Stimulated activated CD4-positive, alpha-beta T cell treated with anti-CD3 and anti-CD28 coated beads, Interleukin-1b, Interleukin-23, amount 100 ng/mL, for 4 hours (primary cell): ENCODE measurements at regions not wholly inside any gene's neighbourhood (a gene's known extent, or its start where the extent isn't known, plus 50 kb on each side); places are given as distances from the start of the nearest gene placed in this dataset.

Experiments
- DNase-seq, 2 donors: peaks; one replicate each; pipeline ENCODE4 v3.0.0-alpha.2; 2020; ENCODE audit warnings: low read depth in 2 of 2

- no peak for DNase-seq
Measured at GRCh38 chr1:29878501-29878900, 642.2 kb downstream of the PTPRU start.

GRCh38 chr1:29876902-29877301 lies 640.6 kb downstream of the PTPRU start:
- no peak for DNase-seq

- no peak for DNase-seq
Measured at GRCh38 chr1:29876441-29876840, 640.1 kb downstream of the PTPRU start.

GRCh38 chr1:29875557-29876028 lies 639.3 kb downstream of the PTPRU start:
- DNase-seq = no peak

GRCh38 chr1:29870621-29871020 lies 634.3 kb downstream of the PTPRU start:
- DNase-seq = no peak

- DNase-seq = no peak
Measured at GRCh38 chr1:29869802-29870201, 633.5 kb downstream of the PTPRU start.

- DNase-seq = no peak
Measured at GRCh38 chr1:29868944-29869343, 632.6 kb downstream of the PTPRU start.

- no peak for DNase-seq
Measured at GRCh38 chr1:29868096-29868495, 631.8 kb downstream of the PTPRU start.

- DNase-seq = no peak
Measured at GRCh38 chr1:29865051-29865450, 628.7 kb downstream of the PTPRU start.

- no peak for DNase-seq
Measured at GRCh38 chr1:29864431-29865022, 628.2 kb downstream of the PTPRU start.

- no peak for DNase-seq
Measured at GRCh38 chr1:29861922-29862321, 625.6 kb downstream of the PTPRU start.

GRCh38 chr1:29861446-29861845 lies 625.1 kb downstream of the PTPRU start:
- DNase-seq = no peak

- DNase-seq = no peak
Measured at GRCh38 chr1:29860681-29861080, 624.4 kb downstream of the PTPRU start.

- DNase-seq = no peak
Measured at GRCh38 chr1:29860056-29860455, 623.7 kb downstream of the PTPRU start.

- DNase-seq = no peak
Measured at GRCh38 chr1:29859126-29859525, 622.8 kb downstream of the PTPRU start.

GRCh38 chr1:29858646-29859045 lies 622.3 kb downstream of the PTPRU start:
- DNase-seq = no peak

GRCh38 chr1:29856340-29857114 lies 620.2 kb downstream of the PTPRU start:
- no peak for DNase-seq

- no peak for DNase-seq
Measured at GRCh38 chr1:29855561-29856160, 619.3 kb downstream of the PTPRU start.

GRCh38 chr1:29854700-29855276 lies 618.5 kb downstream of the PTPRU start:
- DNase-seq = no peak

GRCh38 chr1:29853716-29854330 lies 617.5 kb downstream of the PTPRU start:
- no peak for DNase-seq

GRCh38 chr1:29852248-29852647 lies 615.9 kb downstream of the PTPRU start:
- no peak for DNase-seq

- no peak for DNase-seq
Measured at GRCh38 chr1:29851691-29852090, 615.4 kb downstream of the PTPRU start.
